Kidney (tissue), 13 donors: ENCODE measurements at regions not wholly inside any gene's neighbourhood (a gene's known extent, or its start where the extent isn't known, plus 50 kb on each side); places are given as distances from the start of the nearest gene placed in this dataset.
A peak's percentile ranks its signal among the peaks of the same experiment; 100 is the strongest.

Experiments
- DNase-seq, 5 donors: peaks; one replicate each; pipeline ENCODE4 v3.0.0-alpha.2; 2013 to 2020
- FAIRE-seq: peaks from 2 replicates; lab custom pipeline; 2012; peaks lifted over from hg19 to GRCh38; lab: Jason Lieb, UNC
- H3K27ac ChIP-seq, 2 donors: one replicate each; pipeline ENCODE4 v1.7.0; 2013; ENCODE audit warnings: low read depth in 2 of 2, low read length in 2 of 2, inconsistent platforms in 1 of 2
- H3K27me3 ChIP-seq: one replicate; pipeline ENCODE4 v1.7.1; 2013; ENCODE audit warnings: low read length, inconsistent platforms; ENCODE audit not compliant: control insufficient read depth, insufficient read depth
- H3K36me3 ChIP-seq, 3 donors: one replicate each; pipeline versions ENCODE4 v1.7.0 to v1.7.1; 2013; ENCODE audit warnings: low read length in 3 of 3, control low read depth in 1 of 3, inconsistent platforms in 1 of 3; ENCODE audit not compliant: insufficient read depth in 3 of 3, control insufficient read depth in 2 of 3
- H3K4me1 ChIP-seq, 3 donors: one replicate each; pipeline versions ENCODE4 v1.7.0 to v1.7.1; 2013; ENCODE audit warnings: low read length in 3 of 3, inconsistent platforms in 1 of 3, low read depth in 1 of 3; ENCODE audit not compliant: control insufficient read depth in 2 of 3, insufficient read depth in 2 of 3
- H3K4me3 ChIP-seq, 3 donors: one replicate each; pipeline versions ENCODE4 v1.7.0 to v1.8.1; 2013; ENCODE audit warnings: low read length in 3 of 3, control low read depth in 1 of 3, inconsistent platforms in 1 of 3
- H3K9ac ChIP-seq, 3 donors: one replicate each; pipeline versions ENCODE4 v1.7.0 to v1.7.1; 2013; ENCODE audit warnings: low read length in 3 of 3, control low read depth in 1 of 3, inconsistent platforms in 1 of 3
- H3K9me3 ChIP-seq, 3 donors: one replicate each; pipeline versions ENCODE4 v1.7.0 to v1.7.1; 2013; ENCODE audit warnings: low read length in 3 of 3, control low read depth in 1 of 3, inconsistent platforms in 1 of 3; ENCODE audit not compliant: control insufficient read depth in 2 of 3, insufficient read depth in 1 of 3
- intact Hi-C: fragments of 100-400 bp; cut with DNase I; formaldehyde crosslinking; loops from one replicate; pipeline ENCODE4 v1.11.1; 2022
- TF ChIP-seq, protein P1 (sequence below): IDR thresholded peaks from 3 replicates; pipeline ENCODE4 v1.5.1; 2012; ENCODE audit warnings: mild to moderate bottlenecking, moderate library complexity, borderline replicate concordance; ENCODE audit not compliant: insufficient read depth; ENCODE audit errors: extremely low read depth
- donor health status: control.
- donor health status: control.
- donor health status: control.
- donor health status: control.
- donor health status: control.
- donor health status: DM: yes; HTN: yes; CAD: no.
- donor health status: Normal renal cell carcinoma (clear cell type).

DNA sequence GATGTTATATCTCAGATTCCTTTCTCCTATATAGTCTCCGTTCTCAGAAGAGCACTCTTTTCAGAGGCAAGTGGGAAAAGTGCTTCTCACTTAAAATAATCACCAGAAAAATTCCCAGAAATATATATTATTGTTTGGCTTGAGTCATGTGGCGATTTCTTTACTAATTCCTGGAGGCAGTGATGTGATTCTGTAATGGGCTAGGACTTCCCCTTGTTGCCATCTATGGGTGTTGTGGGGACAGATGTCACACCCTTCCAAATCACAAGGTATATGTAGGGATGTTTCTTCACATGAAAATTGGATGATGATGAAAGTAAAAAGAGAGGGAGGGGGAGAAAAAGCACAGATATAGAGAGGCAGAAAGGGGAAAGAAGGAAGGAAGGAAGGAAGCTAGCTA lies 553.4 kb downstream of the PPP4R3C start:
- no peak for FAIRE-seq
- TF ChIP-seq, protein P1, sequence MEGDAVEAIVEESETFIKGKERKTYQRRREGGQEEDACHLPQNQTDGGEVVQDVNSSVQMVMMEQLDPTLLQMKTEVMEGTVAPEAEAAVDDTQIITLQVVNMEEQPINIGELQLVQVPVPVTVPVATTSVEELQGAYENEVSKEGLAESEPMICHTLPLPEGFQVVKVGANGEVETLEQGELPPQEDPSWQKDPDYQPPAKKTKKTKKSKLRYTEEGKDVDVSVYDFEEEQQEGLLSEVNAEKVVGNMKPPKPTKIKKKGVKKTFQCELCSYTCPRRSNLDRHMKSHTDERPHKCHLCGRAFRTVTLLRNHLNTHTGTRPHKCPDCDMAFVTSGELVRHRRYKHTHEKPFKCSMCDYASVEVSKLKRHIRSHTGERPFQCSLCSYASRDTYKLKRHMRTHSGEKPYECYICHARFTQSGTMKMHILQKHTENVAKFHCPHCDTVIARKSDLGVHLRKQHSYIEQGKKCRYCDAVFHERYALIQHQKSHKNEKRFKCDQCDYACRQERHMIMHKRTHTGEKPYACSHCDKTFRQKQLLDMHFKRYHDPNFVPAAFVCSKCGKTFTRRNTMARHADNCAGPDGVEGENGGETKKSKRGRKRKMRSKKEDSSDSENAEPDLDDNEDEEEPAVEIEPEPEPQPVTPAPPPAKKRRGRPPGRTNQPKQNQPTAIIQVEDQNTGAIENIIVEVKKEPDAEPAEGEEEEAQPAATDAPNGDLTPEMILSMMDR = no peak
- H3K4me1 ChIP-seq = no peaks in the 10 kb centered on the region
- intact Hi-C loops = no loop called here
- H3K9me3 ChIP-seq = no peaks in the 10 kb centered on the region
- DNase-seq = no peak
- no peak overlapping the region for H3K27ac ChIP-seq
- no peak overlapping the region for H3K4me3 ChIP-seq
- no peaks in the 10 kb centered on the region for H3K36me3 ChIP-seq
- no peak overlapping the region for H3K9ac ChIP-seq
- no peaks in the 10 kb centered on the region for H3K27me3 ChIP-seq

DNA sequence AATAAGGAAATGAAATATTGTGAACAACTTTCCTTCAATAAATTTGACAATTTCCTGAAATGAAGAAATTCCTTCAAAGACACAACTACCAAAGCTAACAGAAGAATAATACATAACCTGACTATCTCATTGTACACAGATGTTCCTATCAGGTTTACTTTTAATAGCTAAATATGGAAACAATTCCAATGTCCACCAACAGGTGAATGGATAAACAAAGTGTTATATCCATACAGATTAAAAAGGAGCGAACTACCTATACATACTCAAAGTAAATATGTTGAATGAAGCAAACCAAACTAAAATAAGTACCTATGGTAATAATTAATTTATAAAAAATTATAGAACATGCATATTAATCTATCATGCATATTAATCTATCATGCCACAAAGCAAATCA lies 554.9 kb downstream of the PPP4R3C start:
- Histone ChIP-seq H3K27ac (no peak overlapping the region), H3K27me3 (no peaks in the 10 kb centered on the region), H3K4me3 (no peak overlapping the region), H3K36me3 (no peaks in the 10 kb centered on the region), H3K4me1 (no peaks in the 10 kb centered on the region), H3K9me3 (no peaks in the 10 kb centered on the region), H3K9ac (no peak overlapping the region)
- TF ChIP-seq, protein P1 = no peak
- DNase-seq (no peak), FAIRE-seq (no peak)
- intact Hi-C loops = no loop called here

DNA sequence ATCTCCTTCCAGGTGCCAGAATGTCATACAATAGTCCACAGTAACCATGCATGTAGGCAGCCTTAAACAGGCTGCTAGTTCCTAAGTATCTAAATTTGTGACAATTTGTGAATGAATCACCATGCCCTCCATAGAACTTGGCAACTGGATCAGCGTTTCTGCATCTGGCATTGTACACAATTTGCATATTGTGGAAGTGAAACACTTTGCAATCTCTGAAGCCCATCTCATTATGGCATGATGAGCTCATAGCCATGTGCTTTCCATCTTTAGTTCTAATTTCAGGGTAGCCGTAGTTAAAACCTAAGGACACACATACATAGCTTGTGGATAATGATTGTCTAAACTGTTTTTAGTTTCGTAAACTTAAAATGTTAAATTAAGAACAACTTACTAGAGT lies 573.6 kb downstream of the PPP4R3C start:
- Histone ChIP-seq H3K9ac (no peak overlapping the region), H3K4me1 (no peaks in the 10 kb centered on the region), H3K9me3 (no peaks in the 10 kb centered on the region), H3K4me3 (no peak overlapping the region), H3K36me3 (no peaks in the 10 kb centered on the region), H3K27ac (no peak overlapping the region), H3K27me3 (no peaks in the 10 kb centered on the region)
- intact Hi-C loops = no loop called here
- TF ChIP-seq, protein P1 = no peak
- FAIRE-seq = no peak
- DNase-seq = no peak

DNA sequence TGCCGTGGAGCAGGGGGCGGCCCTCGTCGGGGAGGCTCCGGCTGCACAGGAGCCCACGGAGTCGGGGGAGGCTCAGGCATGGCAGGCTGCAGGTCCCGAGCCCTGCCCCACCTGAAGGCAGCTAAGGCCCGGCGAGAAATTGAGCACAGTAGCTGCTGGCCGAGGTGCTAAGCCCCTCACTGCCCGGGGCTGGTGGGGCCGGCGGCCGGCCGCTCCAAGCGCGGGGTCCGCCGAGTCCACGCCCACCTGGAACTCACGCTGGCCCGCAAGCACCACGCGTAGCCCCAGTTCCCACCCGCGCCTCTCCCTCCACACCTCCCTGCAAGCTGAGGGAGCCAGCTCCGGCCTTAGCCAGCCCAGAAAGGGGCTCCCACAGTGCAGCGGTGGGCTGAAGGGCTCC lies 589.4 kb downstream of the PPP4R3C start:
- Histone ChIP-seq H3K9me3 (no peaks in the 10 kb centered on the region), H3K27me3 (no peaks in the 10 kb centered on the region), H3K4me1 (no peaks in the 10 kb centered on the region), H3K27ac (no peak overlapping the region), H3K36me3 (no peaks in the 10 kb centered on the region), H3K9ac (no peak overlapping the region), H3K4me3 (no peak overlapping the region)
- intact Hi-C loops = no loop called here
- FAIRE-seq (no peak), DNase-seq (peak in 1 of 5 donors; percentile 66)
- TF ChIP-seq, protein P1 = no peak
